OCI-LY7 (cell line): ENCODE measurements at regions not wholly inside any gene's neighbourhood (a gene's known extent, or its start where the extent isn't known, plus 50 kb on each side); places are given as distances from the start of the nearest gene placed in this dataset.

ENCODE experiments used
- CTCF ChIP-seq: fragments of 200-600 bp; sonication (generic); conservative IDR thresholded peaks from 2 replicates; pipeline ENCODE4 v1.5.1; 2014; ENCODE audit warnings: mild to moderate bottlenecking, antibody characterized with exemption, low read length, moderate library complexity, mixed read lengths
- EZH2phosphoT487 ChIP-seq: fragments of 200-600 bp; sonication (generic); IDR thresholded peaks from 2 replicates; pipeline ENCODE4 v1.6.1; 2018; ENCODE audit warnings: low read depth, borderline replicate concordance, mild to moderate bottlenecking, mixed run types, antibody characterized with exemption, low read length, moderate library complexity, mixed read lengths

GRCh38 chr1:229031061-229031460 lies 239.8 kb upstream of the RAB4A start:
- TF ChIP-seq EZH2phosphoT487: no peak
- TF ChIP-seq CTCF: no peak
